Prostate gland (tissue), 2 donors: ENCODE measurements at regions not wholly inside any gene's neighbourhood (a gene's known extent, or its start where the extent isn't known, plus 50 kb on each side); places are given as distances from the start of the nearest gene placed in this dataset.

Source experiments
- POLR2A ChIP-seq: fragments of 450-650 bp; IDR thresholded peaks from one replicate; pipeline ENCODE4 v1.6.1; 2016; ENCODE audit warnings: antibody characterized with exemption, mild to moderate bottlenecking
- POLR2AphosphoS5 ChIP-seq: sonication (generic); formaldehyde crosslinking; IDR thresholded peaks from one replicate; pipeline ENCODE4 v1.6.1; 2017; ENCODE audit warnings: antibody characterized with exemption
- TF ChIP-seq, protein P1 (sequence below), 4 experiments: fragments of 200-600 bp in 2 of 4; fragments of 450-650 bp in 2 of 4; sonication (generic) in 2 of 4; IDR thresholded peaks; 1 replicate in 3 of 4; 2 replicates in 1 of 4; pipeline ENCODE4 v1.5.1; 2016 to 2019; ENCODE audit warnings: antibody characterized with exemption in 4 of 4, mild to moderate bottlenecking in 2 of 4, moderate library complexity in 2 of 4

DNA sequence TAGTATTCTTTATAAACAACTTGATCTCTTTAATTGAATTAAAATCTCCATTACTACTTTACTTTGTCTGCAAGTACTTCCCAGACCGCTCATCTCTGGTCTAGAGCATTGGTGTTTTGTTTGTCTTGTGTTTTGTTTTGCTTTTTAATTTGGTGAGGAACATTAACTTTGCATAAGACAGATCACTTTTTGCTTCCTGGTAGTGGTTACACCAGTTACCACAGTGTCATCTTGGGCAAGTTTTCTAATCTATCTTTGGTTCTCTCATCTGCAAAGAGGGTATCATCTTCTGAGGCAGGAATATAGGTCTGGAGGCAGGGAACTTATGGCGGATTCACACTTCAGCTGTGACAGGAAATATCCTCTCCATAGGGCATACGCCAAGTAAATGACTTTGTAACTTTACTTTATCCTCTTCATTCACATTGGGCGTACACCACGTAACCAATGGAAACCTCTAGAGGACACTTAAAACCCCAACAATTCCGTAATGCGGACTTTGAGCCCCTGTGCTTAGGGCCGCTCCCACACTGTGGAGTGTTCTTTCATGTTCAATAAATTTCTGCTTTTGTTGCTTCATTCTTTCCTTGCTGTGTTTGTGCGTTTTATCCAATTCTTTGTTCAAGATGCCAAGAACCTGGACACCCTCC is 83.2 kb upstream of the JAZF1 start:
- TF ChIP-seq, protein P1, sequence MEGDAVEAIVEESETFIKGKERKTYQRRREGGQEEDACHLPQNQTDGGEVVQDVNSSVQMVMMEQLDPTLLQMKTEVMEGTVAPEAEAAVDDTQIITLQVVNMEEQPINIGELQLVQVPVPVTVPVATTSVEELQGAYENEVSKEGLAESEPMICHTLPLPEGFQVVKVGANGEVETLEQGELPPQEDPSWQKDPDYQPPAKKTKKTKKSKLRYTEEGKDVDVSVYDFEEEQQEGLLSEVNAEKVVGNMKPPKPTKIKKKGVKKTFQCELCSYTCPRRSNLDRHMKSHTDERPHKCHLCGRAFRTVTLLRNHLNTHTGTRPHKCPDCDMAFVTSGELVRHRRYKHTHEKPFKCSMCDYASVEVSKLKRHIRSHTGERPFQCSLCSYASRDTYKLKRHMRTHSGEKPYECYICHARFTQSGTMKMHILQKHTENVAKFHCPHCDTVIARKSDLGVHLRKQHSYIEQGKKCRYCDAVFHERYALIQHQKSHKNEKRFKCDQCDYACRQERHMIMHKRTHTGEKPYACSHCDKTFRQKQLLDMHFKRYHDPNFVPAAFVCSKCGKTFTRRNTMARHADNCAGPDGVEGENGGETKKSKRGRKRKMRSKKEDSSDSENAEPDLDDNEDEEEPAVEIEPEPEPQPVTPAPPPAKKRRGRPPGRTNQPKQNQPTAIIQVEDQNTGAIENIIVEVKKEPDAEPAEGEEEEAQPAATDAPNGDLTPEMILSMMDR (IDR thresholded peaks at IDR 0.05), result no peak
- no peak for TF ChIP-seq POLR2A
- no peak for TF ChIP-seq POLR2AphosphoS5
